Right lobe of liver (tissue), 4 donors: ENCODE measurements at regions not wholly inside any gene's neighbourhood (a gene's known extent, or its start where the extent isn't known, plus 50 kb on each side); places are given as distances from the start of the nearest gene placed in this dataset.

Source experiments
- POLR2A ChIP-seq: fragments of 450-650 bp; IDR thresholded peaks from one replicate; pipeline ENCODE4 v1.6.1; 2017; ENCODE audit warnings: antibody characterized with exemption, mild to moderate bottlenecking
- TF ChIP-seq, protein P1 (sequence below), 4 donors: fragments of 200-600 bp in 3 of 4; fragments of 450-650 bp in 1 of 4; IDR thresholded peaks; one replicate each; pipeline versions ENCODE4 v1.5.1 to v1.8.0; 2016 to 2022; ENCODE audit warnings: antibody characterized with exemption in 4 of 4, mild to moderate bottlenecking in 2 of 4
- donor health status: DM: no; HTN: no; CAD: no.
- donor health status: DM: no; HTN: no; CAD: no.
- donor health status: DM: no; HTN: yes; CAD: no.

GRCh38 chr12:105954951-105955931 is 183.5 kb downstream of the NUAK1 start:
- no peak for TF ChIP-seq POLR2A
- TF ChIP-seq, protein P1, sequence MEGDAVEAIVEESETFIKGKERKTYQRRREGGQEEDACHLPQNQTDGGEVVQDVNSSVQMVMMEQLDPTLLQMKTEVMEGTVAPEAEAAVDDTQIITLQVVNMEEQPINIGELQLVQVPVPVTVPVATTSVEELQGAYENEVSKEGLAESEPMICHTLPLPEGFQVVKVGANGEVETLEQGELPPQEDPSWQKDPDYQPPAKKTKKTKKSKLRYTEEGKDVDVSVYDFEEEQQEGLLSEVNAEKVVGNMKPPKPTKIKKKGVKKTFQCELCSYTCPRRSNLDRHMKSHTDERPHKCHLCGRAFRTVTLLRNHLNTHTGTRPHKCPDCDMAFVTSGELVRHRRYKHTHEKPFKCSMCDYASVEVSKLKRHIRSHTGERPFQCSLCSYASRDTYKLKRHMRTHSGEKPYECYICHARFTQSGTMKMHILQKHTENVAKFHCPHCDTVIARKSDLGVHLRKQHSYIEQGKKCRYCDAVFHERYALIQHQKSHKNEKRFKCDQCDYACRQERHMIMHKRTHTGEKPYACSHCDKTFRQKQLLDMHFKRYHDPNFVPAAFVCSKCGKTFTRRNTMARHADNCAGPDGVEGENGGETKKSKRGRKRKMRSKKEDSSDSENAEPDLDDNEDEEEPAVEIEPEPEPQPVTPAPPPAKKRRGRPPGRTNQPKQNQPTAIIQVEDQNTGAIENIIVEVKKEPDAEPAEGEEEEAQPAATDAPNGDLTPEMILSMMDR (IDR thresholded peaks at IDR 0.05): no peak
